A549 (cell line): ENCODE measurements at regions not wholly inside any gene's neighbourhood (a gene's known extent, or its start where the extent isn't known, plus 50 kb on each side); places are given as distances from the start of the nearest gene placed in this dataset.

Experiments used
- ATAC-seq, 2 experiments: fragments of 200-7000 bp in 1 of 2; fragments of >200 bp in 1 of 2; cut with Nextera tagmentation in 1 of 2; cut with Tn5 transposase in 1 of 2; 3 replicates each; pipeline versions ENCODE4 v1.8.0 to v1.9.1; 2018 to 2020; ENCODE audit warnings: mild to moderate bottlenecking in 1 of 2, moderate library complexity in 1 of 2
- CTCF ChIA-PET: fragments of 300-600 bp; sonication (Branson Sonifier 250); formaldehyde crosslinking; extraction: SDS; loops from one replicate; lab custom pipeline; 2021; ENCODE audit warnings: antibody characterized with exemption, inconsistent platforms; lab: Yijun Ruan, JAX
- POLR2A ChIA-PET: fragments of 350-600 bp; formaldehyde crosslinking; extraction: SDS; loops from one replicate; lab custom pipeline; 2021; ENCODE audit warnings: antibody characterized with exemption, inconsistent platforms; lab: Yijun Ruan, JAX
- DNase-seq, 2 experiments: peaks; one replicate each; pipeline versions ENCODE4 v3.0.0 to v3.0.0-alpha.2; 2011 to 2016; ENCODE audit warnings: low read depth in 1 of 2, low spot score in 1 of 2
- FAIRE-seq: peaks from 2 replicates; lab custom pipeline; 2011; peaks lifted over from hg19 to GRCh38; lab: Jason Lieb, UNC
- H3K27ac ChIP-seq, 2 experiments: fragments of >200 bp; sonication (Bioruptor Twin); formaldehyde crosslinking; 3 replicates each; pipeline ENCODE4 v1.5.1; 2016 to 2017
- H3K4me1 ChIP-seq: fragments of >200 bp; sonication (Bioruptor Twin); formaldehyde crosslinking; 3 replicates; pipeline ENCODE4 v1.6.1; 2016
- H3K4me2 ChIP-seq: fragments of >200 bp; sonication (Bioruptor Twin); formaldehyde crosslinking; 3 replicates; pipeline ENCODE4 v1.6.1; 2016
- H3K4me3 ChIP-seq: fragments of >200 bp; sonication (Bioruptor Twin); formaldehyde crosslinking; 3 replicates; pipeline ENCODE4 v1.5.1; 2016
- H3K9me3 ChIP-seq: fragments of >200 bp; sonication (Bioruptor Twin); formaldehyde crosslinking; 3 replicates; pipeline ENCODE4 v1.6.1; 2016
- BHLHE40 ChIP-seq: IDR thresholded peaks from 2 replicates; pipeline ENCODE4 v1.6.1; 2012; ENCODE audit warnings: low read depth, low read length, inconsistent platforms
- EHMT2 ChIP-seq: fragments of 200-600 bp; sonication (generic); IDR thresholded peaks from 2 replicates; pipeline ENCODE4 v1.6.1; 2016; ENCODE audit warnings: antibody characterized with exemption, low read depth, mild to moderate bottlenecking, moderate library complexity
- HOXB13 ChIP-seq: fragments of 250-450 bp; sonication (Bioruptor Pico); IDR thresholded peaks from 2 replicates; pipeline ENCODE4 v1.5.0; 2020; ENCODE audit warnings: low read depth, mild to moderate bottlenecking, moderate library complexity
- MAFK ChIP-seq: fragments of 450-650 bp; IDR thresholded peaks from 2 replicates; pipeline ENCODE4 v1.6.1; 2014; ENCODE audit not compliant: partially characterized antibody
- MAZ ChIP-seq: fragments of 150-350 bp; IDR thresholded peaks from 2 replicates; pipeline ENCODE4 v1.6.1; 2014; ENCODE audit warnings: antibody characterized with exemption, low read depth, low read length, borderline replicate concordance
- NFE2L2 ChIP-seq: fragments of 150-350 bp; conservative IDR thresholded peaks from 2 replicates; pipeline ENCODE4 v1.6.1; 2014; ENCODE audit warnings: low read length
- PBX3 ChIP-seq: IDR thresholded peaks from 2 replicates; pipeline ENCODE4 v1.6.1; 2012
- REST ChIP-seq: fragments of 200-600 bp; sonication (generic); IDR thresholded peaks from 2 replicates; pipeline ENCODE4 v1.6.1; 2016; ENCODE audit warnings: antibody characterized with exemption, mild to moderate bottlenecking, moderate library complexity
- TFCP2L1 ChIP-seq: fragments of 250-450 bp; sonication (Bioruptor Pico); IDR thresholded peaks from 2 replicates; pipeline ENCODE4 v1.5.0; 2021; ENCODE audit warnings: mild to moderate bottlenecking
- WGBS: methylation state at CpG from one replicate; pipeline ENCODE4 v1.1.6; 2017; ENCODE audit errors: missing lambda C conversion rate; 5-methylcytosine and 5-hydroxymethylcytosine counted together

GRCh38 chr11:19404787-19405186 lies 164.0 kb upstream of the E2F8 start (continued):
- TF ChIP-seq REST (no peak), PBX3 (no peak)

GRCh38 chr11:19403196-19403895 lies 162.6 kb upstream of the E2F8 start:
- POLR2A ChIA-PET, result no interaction called here
- FAIRE-seq (no peak), ATAC-seq (no peak), DNase-seq (no peak)
- Histone ChIP-seq H3K27ac (no peak overlapping the region), H3K9me3 (no peaks in the 10 kb centered on the region), H3K4me2 (no peak overlapping the region), H3K4me1 (peaks cover 9% of the 10 kb centered on the region; the same call in 1 of the 3 replicates), H3K4me3 (no peak overlapping the region)
- CTCF ChIA-PET, result no interaction called here
- WGBS, result 51% methylated on average over 7 of the region's 7 CpGs
- TF ChIP-seq BHLHE40, result no peak
- TF ChIP-seq HOXB13, result no peak
- TF ChIP-seq TFCP2L1, result no peak
- TF ChIP-seq NFE2L2, result no peak

- ChIA-PET POLR2A (no interaction called here), CTCF (interaction anchor here (1.4 kb wide), 1 partner anchor 16 kb away, joined by 3 read pairs; no protein-coding TSS in a partner anchor)
- no peak for ATAC-seq
- Histone ChIP-seq H3K4me1 (peaks cover 9% of the 10 kb centered on the region; the same call in 1 of the 3 replicates), H3K9me3 (no peaks in the 10 kb centered on the region), H3K4me3 (no peak overlapping the region), H3K4me2 (no peak overlapping the region), H3K27ac (no peak overlapping the region)
- 63% methylated on average over 5 of the region's 5 CpGs for WGBS
- DNase-seq, result no peak
- no peak for FAIRE-seq
- no peak for TF ChIP-seq EHMT2
- TF ChIP-seq REST, result no peak
Measured at GRCh38 chr11:19400296-19400695, 159.6 kb upstream of the E2F8 start.

- ChIA-PET POLR2A (no interaction called here), CTCF (interaction anchor here (2.1 kb wide), 1 partner anchor 8 kb away, joined by 5 read pairs; no protein-coding TSS in a partner anchor)
- no peak overlapping the region for H3K27ac ChIP-seq
- no peak overlapping the region for H3K4me3 ChIP-seq
- DNase-seq (no peak), FAIRE-seq (no peak), ATAC-seq (no peak; a peak in 3 of 6 replicates)
- peaks cover 9% of the 10 kb centered on the region; the same call in 1 of the 3 replicates for H3K4me1 ChIP-seq
- peak overlapping the region; percentile 32; the same call in 2 of the 3 replicates for H3K4me2 ChIP-seq
- no peak for TF ChIP-seq MAZ
- peak; percentile 35 for TF ChIP-seq MAFK
- no peaks in the 10 kb centered on the region for H3K9me3 ChIP-seq
- WGBS, result 24% methylated on average over 9 of the region's 9 CpGs
Measured at GRCh38 chr11:19398772-19399527, 158.2 kb upstream of the E2F8 start.
